GM12878 (cell line): ENCODE measurements at regions not wholly inside any gene's neighbourhood (a gene's known extent, or its start where the extent isn't known, plus 50 kb on each side); places are given as distances from the start of the nearest gene placed in this dataset.

Source experiments
- ATAC-seq: fragments of 200-7000 bp; cut with Tn5 transposase; 3 replicates; pipeline ENCODE4 v1.9.1; 2020; ENCODE audit warnings: mild to moderate bottlenecking, moderate library complexity
- BruUV-seq: library from RNA; stranded (reverse); fragments of 400-500 nt; replicated peaks from 2 replicates; lab custom pipeline; 2021; lab: Mats Ljungman, UMichigan
- CTCF ChIA-PET: fragments of 300-600 bp; sonication (Branson Sonifier 250); formaldehyde crosslinking; extraction: SDS; loops from one replicate; lab custom pipeline; 2021; ENCODE audit warnings: inconsistent platforms; lab: Yijun Ruan, JAX
- POLR2A ChIA-PET: fragments of 350-600 bp; formaldehyde crosslinking; extraction: SDS; loops from one replicate; lab custom pipeline; 2021; ENCODE audit warnings: inconsistent platforms; lab: Charles Lee
- RAD21 ChIA-PET: fragments of 300-600 bp; sonication (Branson Sonifier 250); formaldehyde crosslinking; loops from one replicate; lab custom pipeline; 2023; ENCODE audit warnings: antibody characterized with exemption; ENCODE audit not compliant: unreplicated experiment; lab: Charles Lee
- SMC1A ChIA-PET: fragments of 300-600 bp; sonication (Branson Sonifier 250); formaldehyde crosslinking; loops from one replicate; lab custom pipeline; 2023; ENCODE audit not compliant: unreplicated experiment, uncharacterized antibody; lab: Charles Lee
- DNase-seq: peaks from one replicate; pipeline ENCODE4 v3.0.0-alpha.2; 2011; ENCODE audit warnings: low read depth, low spot score
- FAIRE-seq: peaks from 3 replicates; lab custom pipeline; 2011; peaks lifted over from hg19 to GRCh38; lab: Jason Lieb, UNC
- H2AFZ ChIP-seq: 2 replicates; pipeline ENCODE4 v1.6.0; 2011; ENCODE audit warnings: low read depth, low read length, control low read depth; ENCODE audit not compliant: control insufficient read depth
- H3K27ac ChIP-seq: 2 replicates; pipeline ENCODE4 v1.5.1; 2011; ENCODE audit warnings: control low read depth; ENCODE audit not compliant: control insufficient read depth, insufficient read depth
- H3K27me3 ChIP-seq, 2 experiments: replicated peaks in 1 of 2; 2 replicates each; pipeline versions ENCODE4 v1.6.0 to v1.6.1; 2011; ENCODE audit warnings: low read length in 1 of 2; ENCODE audit not compliant: control insufficient read depth in 2 of 2, insufficient read depth in 2 of 2
- H3K36me3 ChIP-seq, 2 experiments: 2 replicates each; pipeline ENCODE4 v1.5.1; 2011; ENCODE audit warnings: low read length in 1 of 2; ENCODE audit not compliant: control insufficient read depth in 2 of 2, insufficient read depth in 2 of 2
- H3K4me1 ChIP-seq: 2 replicates; pipeline ENCODE4 v1.6.1; 2011; ENCODE audit warnings: mild to moderate bottlenecking, low read length, moderate library complexity, mixed read lengths; ENCODE audit not compliant: control insufficient read depth, insufficient read depth
- H3K4me2 ChIP-seq: 2 replicates; pipeline ENCODE4 v1.6.0; 2011; ENCODE audit warnings: control low read depth; ENCODE audit not compliant: control insufficient read depth, insufficient read depth
- H3K4me3 ChIP-seq: fragments of 200-600 bp; sonication (generic); 2 replicates; pipeline ENCODE4 v1.5.1; 2016
- H3K79me2 ChIP-seq: 2 replicates; pipeline ENCODE4 v1.6.0; 2011; ENCODE audit warnings: low read length; ENCODE audit not compliant: control insufficient read depth, insufficient read depth
- H3K9ac ChIP-seq: 2 replicates; pipeline ENCODE4 v1.8.0; 2011; ENCODE audit warnings: low read length, control low read depth, mixed read lengths; ENCODE audit not compliant: control insufficient read depth, insufficient read depth
- H3K9me3 ChIP-seq: replicated peaks from 3 replicates; pipeline ENCODE4 v1.5.1; 2011; ENCODE audit warnings: mild to moderate bottlenecking, low read length; ENCODE audit not compliant: control insufficient read depth, insufficient read depth
- H4K20me1 ChIP-seq: 2 replicates; pipeline ENCODE4 v1.6.0; 2011; ENCODE audit not compliant: control insufficient read depth, insufficient read depth
- BACH1 ChIP-seq: fragments of 450-650 bp; IDR thresholded peaks from 2 replicates; pipeline ENCODE4 v1.6.1; 2017; ENCODE audit warnings: mild to moderate bottlenecking, borderline replicate concordance
- BRCA1 ChIP-seq: IDR thresholded peaks from 2 replicates; pipeline ENCODE4 v1.6.1; 2011; ENCODE audit warnings: low read depth, low read length, improper control_type of control experiment
- EZH2 ChIP-seq: IDR thresholded peaks from 2 replicates; pipeline ENCODE4 v1.6.1; 2012; ENCODE audit warnings: low read depth, mild to moderate bottlenecking, control low read depth, inconsistent platforms, low read length, borderline replicate concordance; ENCODE audit not compliant: control insufficient read depth
- GABPA ChIP-seq: IDR thresholded peaks from 2 replicates; pipeline ENCODE4 v1.6.1; 2014; ENCODE audit warnings: antibody characterized with exemption, low read depth, mild to moderate bottlenecking, inconsistent platforms
- JUND ChIP-seq: IDR thresholded peaks from 2 replicates; pipeline ENCODE4 v1.6.1; 2012; ENCODE audit warnings: low read depth, mild to moderate bottlenecking, low read length, improper control_type of control experiment, moderate library complexity
- RCOR1 ChIP-seq: conservative IDR thresholded peaks from 2 replicates; pipeline ENCODE4 v1.6.1; 2012; ENCODE audit warnings: low read depth, low read length, improper control_type of control experiment
- SRF ChIP-seq, 2 experiments: IDR thresholded peaks; 2 replicates each; pipeline ENCODE4 v1.6.1; 2011; ENCODE audit warnings: low read depth in 2 of 2, low read length in 2 of 2, mild to moderate bottlenecking in 1 of 2, moderate library complexity in 1 of 2
- TCF12 ChIP-seq: IDR thresholded peaks from 2 replicates; pipeline ENCODE4 v1.6.1; 2011; ENCODE audit warnings: low read depth, mild to moderate bottlenecking, low read length
- WGBS: methylation state at CpG from one replicate; pipeline ENCODE4 v1.1.6; 2016; ENCODE audit warnings: low lambda C conversion rate; ENCODE audit not compliant: insufficient replicate concordance, insufficient coverage; ENCODE audit errors: missing lambda C conversion rate; 5-methylcytosine and 5-hydroxymethylcytosine counted together
- in situ Hi-C: fragments of 300-500 bp; cut with MboI; formaldehyde crosslinking; loops from 9 replicates; pipeline ENCODE4 v1.14.3; 2018; ENCODE audit warnings: mixed read lengths
- intact Hi-C: fragments of 100-400 bp; cut with micrococcal nuclease; formaldehyde crosslinking; loops from one replicate; pipeline ENCODE4 v1.14.2; 2022; ENCODE audit not compliant: unreplicated experiment
- TF ChIP-seq, protein P1 (sequence below): fragments of 450-650 bp; IDR thresholded peaks from 2 replicates; pipeline ENCODE4 v1.6.1; 2017; ENCODE audit warnings: borderline replicate concordance
- TF ChIP-seq, protein P2 (sequence below): IDR thresholded peaks from 2 replicates; pipeline ENCODE4 v1.6.1; 2011; ENCODE audit warnings: low read depth, low read length, improper control_type of control experiment, borderline replicate concordance
- TF ChIP-seq, protein P3 (sequence below): fragments of 450-650 bp; IDR thresholded peaks from 2 replicates; pipeline ENCODE4 v1.6.1; 2017; ENCODE audit warnings: mild to moderate bottlenecking, moderate library complexity

DNA sequence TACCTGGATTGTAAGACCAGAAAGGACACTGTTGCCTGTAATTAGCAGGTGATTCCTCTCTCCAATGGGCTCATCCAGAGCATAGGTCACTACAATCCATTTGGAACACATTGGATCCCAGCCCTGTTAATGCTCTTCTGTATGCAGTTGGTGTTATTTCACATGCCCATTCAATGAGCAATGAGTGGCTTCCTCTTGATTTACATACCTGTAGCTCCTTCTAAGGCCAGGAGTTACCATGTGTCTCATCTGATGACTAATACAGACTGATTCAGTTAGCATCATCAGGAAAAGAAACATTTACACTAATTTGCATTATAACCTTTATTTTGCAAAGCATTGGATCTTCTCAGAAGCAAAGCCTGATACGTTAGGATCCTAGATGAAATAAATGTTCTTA lies 83.1 kb upstream of the NPVF start:
- ATAC-seq (no peak), FAIRE-seq (no peak), DNase-seq (no peak)
- ChIA-PET CTCF (no interaction called here), RAD21 (no interaction called here), POLR2A (no interaction called here)
- Histone ChIP-seq H3K4me2 (no peak overlapping the region), H3K9me3 (no peaks in the 10 kb centered on the region), H3K4me1 (no peaks in the 10 kb centered on the region), H3K27me3 (peaks cover 0 to 1% of the 10 kb centered on the region in 2 experiments; a peak in 1 of 4 replicates), H2AFZ (no peak overlapping the region), H3K9ac (no peak overlapping the region), H3K27ac (no peak overlapping the region), H4K20me1 (no peaks in the 10 kb centered on the region), H3K4me3 (no peak overlapping the region)
- 0% methylated on average over 1 of the region's 1 CpG for WGBS
- BruUV-seq, result no TSS peak
- in situ Hi-C loops, result no loop called here
- TF ChIP-seq BRCA1 (no peak), GABPA (no peak), RCOR1 (no peak), SRF (IDR thresholded peaks at IDR 0.05; ENCODE audit: low read depth in 2 of 2, low read length in 2 of 2) (no peak), EZH2 (no peak), BACH1 (no peak)
- TF ChIP-seq, protein P1, sequence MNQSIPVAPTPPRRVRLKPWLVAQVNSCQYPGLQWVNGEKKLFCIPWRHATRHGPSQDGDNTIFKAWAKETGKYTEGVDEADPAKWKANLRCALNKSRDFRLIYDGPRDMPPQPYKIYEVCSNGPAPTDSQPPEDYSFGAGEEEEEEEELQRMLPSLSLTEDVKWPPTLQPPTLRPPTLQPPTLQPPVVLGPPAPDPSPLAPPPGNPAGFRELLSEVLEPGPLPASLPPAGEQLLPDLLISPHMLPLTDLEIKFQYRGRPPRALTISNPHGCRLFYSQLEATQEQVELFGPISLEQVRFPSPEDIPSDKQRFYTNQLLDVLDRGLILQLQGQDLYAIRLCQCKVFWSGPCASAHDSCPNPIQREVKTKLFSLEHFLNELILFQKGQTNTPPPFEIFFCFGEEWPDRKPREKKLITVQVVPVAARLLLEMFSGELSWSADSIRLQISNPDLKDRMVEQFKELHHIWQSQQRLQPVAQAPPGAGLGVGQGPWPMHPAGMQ, result no peak
- TF ChIP-seq, all 136 proteins: peak for 0
- SMC1A ChIA-PET, result no interaction called here
- intact Hi-C loops, result no loop called here
- H3K79me2 ChIP-seq, result no peaks in the 10 kb centered on the region
- H3K36me3 ChIP-seq, result no peaks in the 10 kb centered on the region

GRCh38 chr7:25312968-25313367 lies 84.7 kb upstream of the NPVF start:
- FAIRE-seq, result no peak
- ChIA-PET SMC1A (no interaction called here), RAD21 (no interaction called here), CTCF (no interaction called here), POLR2A (no interaction called here)
- DNase-seq, result no peak
- WGBS, result 21% methylated on average over 6 of the region's 6 CpGs
- no peaks in the 10 kb centered on the region for H4K20me1 ChIP-seq
- no peaks in the 10 kb centered on the region for H3K79me2 ChIP-seq
- intact Hi-C loops (no loop called here), in situ Hi-C loops (no loop called here)
- H2AFZ ChIP-seq, result no peak overlapping the region
- no peak overlapping the region for H3K27ac ChIP-seq
- BruUV-seq, result no TSS peak
- H3K27me3 ChIP-seq, result peaks cover 0 to 1% of the 10 kb centered on the region in 2 experiments; a peak in 1 of 4 replicates
- no peak for ATAC-seq
- no peaks in the 10 kb centered on the region for H3K36me3 ChIP-seq
- no peaks in the 10 kb centered on the region for H3K4me1 ChIP-seq
- no peak overlapping the region for H3K9ac ChIP-seq
- no peaks in the 10 kb centered on the region for H3K9me3 ChIP-seq
- H3K4me3 ChIP-seq, result no peak overlapping the region
- H3K4me2 ChIP-seq, result no peak overlapping the region
- no peak for TF ChIP-seq TCF12
- TF ChIP-seq, protein P2, sequence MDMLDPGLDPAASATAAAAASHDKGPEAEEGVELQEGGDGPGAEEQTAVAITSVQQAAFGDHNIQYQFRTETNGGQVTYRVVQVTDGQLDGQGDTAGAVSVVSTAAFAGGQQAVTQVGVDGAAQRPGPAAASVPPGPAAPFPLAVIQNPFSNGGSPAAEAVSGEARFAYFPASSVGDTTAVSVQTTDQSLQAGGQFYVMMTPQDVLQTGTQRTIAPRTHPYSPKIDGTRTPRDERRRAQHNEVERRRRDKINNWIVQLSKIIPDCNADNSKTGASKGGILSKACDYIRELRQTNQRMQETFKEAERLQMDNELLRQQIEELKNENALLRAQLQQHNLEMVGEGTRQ, result no peak
- TF ChIP-seq, protein P3, sequence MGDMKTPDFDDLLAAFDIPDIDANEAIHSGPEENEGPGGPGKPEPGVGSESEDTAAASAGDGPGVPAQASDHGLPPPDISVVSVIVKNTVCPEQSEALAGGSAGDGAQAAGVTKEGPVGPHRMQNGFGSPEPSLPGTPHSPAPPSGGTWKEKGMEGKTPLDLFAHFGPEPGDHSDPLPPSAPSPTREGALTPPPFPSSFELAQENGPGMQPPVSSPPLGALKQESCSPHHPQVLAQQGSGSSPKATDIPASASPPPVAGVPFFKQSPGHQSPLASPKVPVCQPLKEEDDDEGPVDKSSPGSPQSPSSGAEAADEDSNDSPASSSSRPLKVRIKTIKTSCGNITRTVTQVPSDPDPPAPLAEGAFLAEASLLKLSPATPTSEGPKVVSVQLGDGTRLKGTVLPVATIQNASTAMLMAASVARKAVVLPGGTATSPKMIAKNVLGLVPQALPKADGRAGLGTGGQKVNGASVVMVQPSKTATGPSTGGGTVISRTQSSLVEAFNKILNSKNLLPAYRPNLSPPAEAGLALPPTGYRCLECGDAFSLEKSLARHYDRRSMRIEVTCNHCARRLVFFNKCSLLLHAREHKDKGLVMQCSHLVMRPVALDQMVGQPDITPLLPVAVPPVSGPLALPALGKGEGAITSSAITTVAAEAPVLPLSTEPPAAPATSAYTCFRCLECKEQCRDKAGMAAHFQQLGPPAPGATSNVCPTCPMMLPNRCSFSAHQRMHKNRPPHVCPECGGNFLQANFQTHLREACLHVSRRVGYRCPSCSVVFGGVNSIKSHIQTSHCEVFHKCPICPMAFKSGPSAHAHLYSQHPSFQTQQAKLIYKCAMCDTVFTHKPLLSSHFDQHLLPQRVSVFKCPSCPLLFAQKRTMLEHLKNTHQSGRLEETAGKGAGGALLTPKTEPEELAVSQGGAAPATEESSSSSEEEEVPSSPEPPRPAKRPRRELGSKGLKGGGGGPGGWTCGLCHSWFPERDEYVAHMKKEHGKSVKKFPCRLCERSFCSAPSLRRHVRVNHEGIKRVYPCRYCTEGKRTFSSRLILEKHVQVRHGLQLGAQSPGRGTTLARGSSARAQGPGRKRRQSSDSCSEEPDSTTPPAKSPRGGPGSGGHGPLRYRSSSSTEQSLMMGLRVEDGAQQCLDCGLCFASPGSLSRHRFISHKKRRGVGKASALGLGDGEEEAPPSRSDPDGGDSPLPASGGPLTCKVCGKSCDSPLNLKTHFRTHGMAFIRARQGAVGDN, result no peak
- TF ChIP-seq JUND, result no peak
